ENCODE measurements at regions not wholly inside any gene's neighbourhood (a gene's known extent, or its start where the extent isn't known, plus 50 kb on each side); places are given as distances from the start of the nearest gene placed in this dataset.

GRCh38 chr20:6305536-6305935, 182.7 kb upstream of the FERMT1 start:
- TF ChIP-seq POLR2AphosphoS5 (IDR thresholded peaks at IDR 0.05; ENCODE audit: low read depth, low read length) (no peak), EP300 (IDR thresholded peaks at IDR 0.05; ENCODE audit: borderline replicate concordance in 1 of 2, low read depth in 1 of 2, low read length in 1 of 2) (no peak), EZH2phosphoT487 (IDR thresholded peaks at IDR 0.05; ENCODE audit: borderline replicate concordance, low read depth) (no peak), CTCF (IDR thresholded peaks at IDR 0.05) (no peak), REST (IDR thresholded peaks at IDR 0.05; ENCODE audit: low read depth, low read length) (no peak), RXRA (IDR thresholded peaks at IDR 0.05; ENCODE audit: borderline replicate concordance, low read depth) (no peak), JUND (IDR thresholded peaks at IDR 0.05) (no peak), TCF12 (IDR thresholded peaks at IDR 0.05) (no peak), RFX5 (IDR thresholded peaks at IDR 0.05; ENCODE audit: low read length) (no peak), GATA2 (CRISPR knock-in tag; IDR thresholded peaks at IDR 0.05) (no peak), RAD21 (IDR thresholded peaks at IDR 0.05; ENCODE audit: low read length) (no peak), CHD2 (IDR thresholded peaks at IDR 0.05; ENCODE audit: low read length, partially characterized antibody) (no peak), FOSL2 (IDR thresholded peaks at IDR 0.05; ENCODE audit: borderline replicate concordance, low read depth) (no peak)

Data from SK-N-SH (cell line).